Activated CD4-positive, alpha-beta T cell treated with anti-CD3 and anti-CD28 coated beads for 36 hours (primary cell): ENCODE measurements at regions not wholly inside any gene's neighbourhood (a gene's known extent, or its start where the extent isn't known, plus 50 kb on each side); places are given as distances from the start of the nearest gene placed in this dataset.
"Not testable (repeated sequence)": the region's sequence is repeated elsewhere in the genome, so short reads cannot be mapped to it uniquely, and the experiment has no call there.

Source experiments
- ATAC-seq: fragments of 200-7000 bp; cut with Tn5 transposase; one replicate; pipeline ENCODE4 v1.10.0; 2021; ENCODE audit warnings: mild to moderate bottlenecking, moderate library complexity
- CTCF ChIA-PET: fragments of 350-600 bp; sonication (Branson Sonifier 250); formaldehyde crosslinking; loops from one replicate; lab custom pipeline; 2021; ENCODE audit warnings: antibody characterized with exemption; lab: Charles Lee
- POLR2A ChIA-PET: fragments of 350-600 bp; sonication (Branson Sonifier 250); formaldehyde crosslinking; loops from one replicate; lab custom pipeline; 2021; ENCODE audit warnings: antibody characterized with exemption, inconsistent platforms; lab: Charles Lee
- DNase-seq: peaks from one replicate; pipeline ENCODE4 v3.0.0-alpha.2; 2020
- H3K27ac Mint-ChIP-seq: one replicate; pipeline ENCODE4 v1.8.0; 2021; ENCODE audit warnings: mixed read lengths
- H3K27me3 Mint-ChIP-seq: one replicate; pipeline ENCODE4 v1.8.0; 2021; ENCODE audit warnings: mixed read lengths
- H3K36me3 Mint-ChIP-seq: one replicate; pipeline ENCODE4 v1.8.0; 2021; ENCODE audit warnings: low read depth, mixed read lengths
- H3K4me1 Mint-ChIP-seq: one replicate; pipeline ENCODE4 v1.8.0; 2021; ENCODE audit warnings: mixed read lengths
- H3K4me3 Mint-ChIP-seq: one replicate; pipeline ENCODE4 v1.8.0; 2021; ENCODE audit warnings: mild to moderate bottlenecking, moderate library complexity, mixed read lengths
- H3K9me3 Mint-ChIP-seq: one replicate; pipeline ENCODE4 v1.8.0; 2021; ENCODE audit warnings: low read depth, mixed read lengths
- intact Hi-C, 2 experiments: fragments of 100-400 bp; cut with DNase I in 1 of 2; cut with micrococcal nuclease in 1 of 2; formaldehyde crosslinking; loops; one replicate each; pipeline versions ENCODE4 v1.14.2 to v1.15.1; 2022 to 2024; cut with DNase I, micrococcal nuclease

DNA sequence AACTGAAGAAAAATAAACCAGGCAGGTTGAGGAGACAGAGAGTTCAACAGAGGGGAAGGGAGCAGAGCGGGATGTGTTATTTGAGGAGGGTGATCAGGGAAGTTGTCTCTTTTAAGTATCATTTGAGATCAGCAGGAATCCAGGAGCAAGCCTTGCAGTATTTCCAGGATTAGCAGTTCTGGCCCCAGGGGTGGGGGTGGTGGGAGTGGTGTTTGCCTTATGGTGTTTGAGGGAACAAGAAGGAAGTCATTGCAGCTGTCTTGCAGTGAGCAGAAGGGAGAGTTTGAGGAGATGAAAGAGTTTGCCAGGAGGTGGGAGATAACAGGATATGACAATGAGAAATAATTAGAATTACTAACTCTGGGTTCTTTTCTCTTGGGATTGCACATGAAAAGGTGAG, 418.6 kb downstream of the NELL2 start:
- intact Hi-C loops, result no loop called here
- Mint-ChIP-seq H3K4me3 (no peak overlapping the region), H3K27ac (no peak overlapping the region), H3K9me3 (no peaks in the 10 kb centered on the region), H3K27me3 (peaks cover 2% of the 10 kb centered on the region), H3K36me3 (no peaks in the 10 kb centered on the region), H3K4me1 (no peaks in the 10 kb centered on the region)
- ChIA-PET POLR2A (no interaction called here), CTCF (interaction anchor here (0.5 to 0.6 kb wide), 2 partner anchors 28 to 1555 kb away, joined by 3 to 6 read pairs; no protein-coding TSS in a partner anchor)
- ATAC-seq, result no peak
- no peak for DNase-seq

DNA sequence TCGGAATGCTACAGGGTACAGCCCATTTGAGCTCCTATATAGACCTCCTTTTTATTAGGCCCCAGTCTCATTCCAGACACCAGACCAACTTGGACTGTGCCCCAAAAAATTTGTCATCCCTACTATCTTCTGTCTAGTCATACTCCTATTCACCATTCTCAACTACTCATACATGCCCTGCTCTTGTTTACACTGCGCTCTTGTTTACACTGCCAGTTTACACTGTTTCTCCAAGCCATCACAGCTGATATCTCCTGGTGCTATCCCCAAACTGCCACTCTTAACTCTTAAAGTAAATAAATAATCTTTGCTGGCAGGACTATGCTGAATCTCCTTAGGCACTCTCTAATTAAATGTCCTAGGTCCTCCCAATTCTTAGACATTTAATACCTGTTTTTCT, 421.2 kb downstream of the NELL2 start:
- H3K36me3 Mint-ChIP-seq, H3K27ac Mint-ChIP-seq, POLR2A ChIA-PET, H3K27me3 Mint-ChIP-seq, H3K9me3 Mint-ChIP-seq, H3K4me1 Mint-ChIP-seq, intact Hi-C loops, ATAC-seq, CTCF ChIA-PET, H3K4me3 Mint-ChIP-seq, DNase-seq: not testable (repeated sequence)

DNA sequence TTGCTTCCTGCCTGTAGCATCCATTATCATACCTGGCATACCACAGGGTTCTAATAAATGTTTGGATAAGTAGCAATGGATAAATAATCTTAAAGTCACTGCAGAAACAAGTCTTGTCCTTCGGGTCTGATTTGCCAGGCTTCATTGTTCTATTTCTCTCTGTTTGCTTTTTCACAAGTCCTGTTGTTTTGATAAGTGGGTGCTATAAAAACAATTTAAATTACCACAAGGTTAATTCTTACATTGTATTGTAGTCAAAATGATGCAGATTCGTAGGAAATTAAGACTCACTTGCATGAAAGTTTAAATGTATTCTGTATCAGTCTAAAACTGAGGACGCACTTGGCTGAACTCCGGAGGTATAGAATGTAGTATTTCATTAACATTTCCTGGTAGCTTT, 429.9 kb downstream of the NELL2 start:
- intact Hi-C loops, result no loop called here
- H3K4me1 Mint-ChIP-seq, result no peaks in the 10 kb centered on the region
- no peak for DNase-seq
- H3K4me3 Mint-ChIP-seq, result no peak overlapping the region
- H3K36me3 Mint-ChIP-seq, result no peaks in the 10 kb centered on the region
- ChIA-PET CTCF (no interaction called here), POLR2A (no interaction called here)
- no peaks in the 10 kb centered on the region for H3K9me3 Mint-ChIP-seq
- H3K27ac Mint-ChIP-seq, result no peak overlapping the region
- no peak for ATAC-seq
- no peaks in the 10 kb centered on the region for H3K27me3 Mint-ChIP-seq

DNA sequence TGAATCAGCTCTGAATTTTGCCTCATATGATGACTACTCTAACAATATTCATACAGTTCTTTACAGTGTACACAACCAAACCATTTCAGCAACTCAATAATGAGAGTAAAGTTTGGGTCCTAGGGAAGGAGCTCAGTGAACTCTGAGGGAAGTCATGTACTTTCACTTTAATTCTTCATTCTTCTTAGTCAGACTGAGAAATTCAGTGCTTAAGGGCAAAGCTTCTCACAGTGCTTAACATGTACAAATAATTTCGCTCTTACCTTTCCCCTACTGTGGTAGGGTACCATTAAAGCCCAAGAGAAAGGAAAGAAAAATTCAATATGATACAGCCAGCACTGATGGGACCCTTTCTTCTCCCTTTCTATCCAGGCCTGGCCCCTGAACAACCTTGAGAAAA, 435.0 kb downstream of the NELL2 start:
- H3K36me3 Mint-ChIP-seq, result no peaks in the 10 kb centered on the region
- POLR2A ChIA-PET, result no interaction called here
- intact Hi-C loops, result no loop called here
- CTCF ChIA-PET, result no interaction called here
- no peak overlapping the region for H3K4me3 Mint-ChIP-seq
- no peak overlapping the region for H3K27ac Mint-ChIP-seq
- H3K4me1 Mint-ChIP-seq, result no peaks in the 10 kb centered on the region
- H3K27me3 Mint-ChIP-seq, result no peaks in the 10 kb centered on the region
- ATAC-seq, result no peak
- DNase-seq, result no peak
- H3K9me3 Mint-ChIP-seq, result no peaks in the 10 kb centered on the region
